ENCODE measurements at regions not wholly inside any gene's neighbourhood (a gene's known extent, or its start where the extent isn't known, plus 50 kb on each side); places are given as distances from the start of the nearest gene placed in this dataset.
"Not testable (repeated sequence)": the region's sequence is repeated elsewhere in the genome, so short reads cannot be mapped to it uniquely, and the experiment has no call there.

DNA sequence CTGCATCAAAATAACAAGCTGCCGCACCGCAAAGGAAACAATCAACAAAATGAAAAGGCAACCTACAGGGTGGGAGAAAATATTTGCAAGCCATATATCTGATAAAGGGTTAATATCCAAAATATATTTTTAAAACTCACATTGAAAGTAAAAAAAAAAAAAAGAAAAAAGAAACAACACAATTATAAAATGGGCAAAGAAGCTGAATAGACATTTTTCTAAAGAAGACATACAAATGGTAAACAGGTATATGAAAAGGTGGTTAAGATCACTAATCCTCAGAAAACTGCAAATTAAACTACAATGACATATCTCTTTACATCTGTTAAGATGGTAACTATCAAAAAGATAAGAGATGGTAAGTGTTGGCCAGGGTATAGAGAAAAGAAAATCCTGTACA, 105.4 kb upstream of the LY86 start:
- DNase-seq (ENCODE audit: low spot score): no peak

DNA sequence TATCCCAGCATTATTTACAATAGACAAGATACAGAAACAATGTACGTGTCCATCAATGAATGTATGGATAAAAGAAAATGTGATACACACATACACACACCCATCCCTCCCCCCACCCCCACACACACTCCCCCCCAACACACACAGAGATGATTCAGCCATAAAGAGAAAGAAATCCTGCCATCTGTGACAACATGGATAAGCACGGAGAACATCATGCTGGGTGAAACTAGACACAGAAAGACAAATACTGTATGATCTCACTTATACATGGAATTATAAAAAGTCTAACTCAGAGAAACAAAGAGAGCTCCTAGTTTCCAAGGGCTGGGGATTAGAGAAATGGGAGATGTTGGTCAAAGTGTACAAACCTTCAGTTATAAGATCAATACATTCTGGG, 104.8 kb upstream of the LY86 start:
- DNase-seq (ENCODE audit: low spot score): no peak

DNA sequence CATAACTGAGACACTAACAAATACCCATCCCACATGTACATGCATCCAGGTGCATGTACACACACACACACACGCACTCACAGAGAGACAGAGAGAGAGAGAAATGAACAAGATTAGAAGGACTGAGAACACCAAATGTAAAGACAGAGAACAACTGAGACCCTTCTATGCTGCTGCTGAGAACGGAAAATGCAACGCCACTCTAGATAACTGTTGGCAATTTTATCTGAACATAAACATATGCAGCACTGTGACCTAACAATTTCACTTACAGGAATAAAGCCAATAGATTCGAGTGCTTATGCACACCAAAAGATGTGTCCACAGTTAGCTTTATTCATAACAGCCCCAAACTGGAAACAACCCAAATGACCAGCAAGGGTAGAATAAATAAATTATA, 103.8 kb upstream of the LY86 start:
- DNase-seq (ENCODE audit: low spot score): no peak

DNA sequence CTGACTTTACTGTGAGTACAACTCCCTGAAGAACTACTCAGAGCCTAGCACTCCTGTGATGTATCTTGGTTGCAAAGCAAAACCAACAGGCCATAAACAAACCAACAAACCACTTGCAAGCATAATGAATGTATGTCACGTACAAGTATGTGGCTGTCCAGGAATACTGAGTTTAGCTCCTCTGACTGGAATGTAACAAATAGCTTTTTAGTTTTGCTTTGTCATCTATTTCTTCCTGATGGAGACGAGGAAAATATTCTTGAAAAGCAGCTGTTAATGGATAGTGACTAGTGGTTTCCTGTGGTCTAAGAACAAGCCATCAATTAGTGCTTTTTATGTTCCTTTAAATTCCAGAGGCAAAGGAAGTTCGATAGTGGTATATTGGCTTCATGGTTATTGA, 101.9 kb upstream of the LY86 start:
- DNase-seq (ENCODE audit: low spot score): no peak

DNA sequence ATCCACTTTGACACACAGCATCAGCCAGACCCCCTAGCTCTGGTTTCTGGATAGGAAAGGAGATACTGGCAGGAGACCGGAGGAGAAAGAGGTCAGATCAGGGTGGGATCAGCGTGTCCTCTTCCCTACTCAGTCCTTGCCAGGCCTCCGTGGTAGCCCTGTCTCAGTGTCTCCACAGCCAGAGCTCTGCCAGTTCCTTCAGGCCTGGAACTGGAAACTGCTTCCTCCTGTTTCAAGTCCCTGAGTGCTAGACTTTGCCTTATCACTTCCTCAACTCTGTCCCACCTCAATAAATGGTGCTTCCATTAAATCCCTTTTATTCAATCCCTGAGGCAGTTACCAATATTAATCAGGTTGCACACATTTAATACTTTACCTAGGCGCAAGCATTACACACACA, 96.8 kb upstream of the LY86 start:
- no peak for DNase-seq (ENCODE audit: low spot score)

DNA sequence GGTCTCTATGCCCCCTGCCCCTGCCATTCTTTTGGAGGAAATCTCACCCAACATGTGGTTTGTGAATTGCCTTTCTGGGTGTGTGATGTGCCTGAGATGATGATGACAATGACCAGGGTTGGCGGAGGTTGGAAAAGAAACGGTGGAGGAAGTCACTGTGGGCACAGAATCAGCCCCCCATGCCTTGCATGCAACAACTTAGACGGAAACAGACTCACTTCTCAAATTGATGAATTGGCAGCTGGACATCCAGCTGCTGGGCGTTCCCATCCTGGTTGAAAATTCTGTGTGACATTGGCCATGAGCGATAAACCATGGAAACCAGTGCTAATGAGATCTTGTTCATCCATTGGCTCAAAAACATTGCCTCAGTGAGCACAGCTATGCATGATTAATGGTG, 95.8 kb upstream of the LY86 start:
- DNase-seq (ENCODE audit: low spot score): no peak

DNA sequence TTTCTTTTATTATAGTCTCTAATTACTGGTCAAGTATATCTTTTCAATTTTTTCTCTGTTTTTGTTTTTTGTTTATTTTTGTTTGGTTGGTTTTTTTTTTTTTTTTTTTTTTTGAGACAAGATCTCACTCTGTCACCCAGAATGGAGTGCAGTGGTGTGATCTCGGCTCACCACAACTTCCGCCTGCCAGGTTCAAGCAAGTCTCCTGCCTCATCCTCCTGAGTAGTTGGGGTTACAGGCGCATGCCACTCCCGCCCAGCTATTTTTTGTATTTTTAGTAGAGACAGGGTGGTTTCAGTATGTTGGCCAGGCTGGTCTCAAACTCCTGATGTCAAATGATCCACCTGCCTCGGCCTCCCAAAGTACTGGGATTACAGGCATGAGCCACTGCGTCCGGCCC, 94.4 kb upstream of the LY86 start:
- DNase-seq (ENCODE audit: low spot score): not testable (repeated sequence)

DNA sequence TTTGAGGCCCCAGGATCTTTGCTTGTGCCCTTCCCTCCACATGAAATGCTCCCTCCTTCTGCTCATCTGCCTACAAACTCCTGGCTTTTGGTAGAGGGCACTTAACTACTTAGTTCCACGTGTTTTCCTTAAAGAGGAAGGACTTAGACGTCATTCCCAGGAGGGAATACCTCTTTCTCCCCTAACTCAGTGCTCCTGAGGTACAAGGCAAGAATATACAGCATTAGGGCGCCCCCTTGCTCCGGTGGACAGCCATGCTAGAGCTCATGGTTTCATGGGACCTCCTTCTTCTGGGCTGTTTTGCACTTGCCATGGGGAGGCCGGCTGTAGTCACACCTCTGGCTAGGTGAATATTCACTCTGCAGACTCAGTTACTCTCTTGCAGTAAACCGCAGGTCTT, 93.8 kb upstream of the LY86 start:
- DNase-seq (ENCODE audit: low spot score): peak; percentile 76

DNA sequence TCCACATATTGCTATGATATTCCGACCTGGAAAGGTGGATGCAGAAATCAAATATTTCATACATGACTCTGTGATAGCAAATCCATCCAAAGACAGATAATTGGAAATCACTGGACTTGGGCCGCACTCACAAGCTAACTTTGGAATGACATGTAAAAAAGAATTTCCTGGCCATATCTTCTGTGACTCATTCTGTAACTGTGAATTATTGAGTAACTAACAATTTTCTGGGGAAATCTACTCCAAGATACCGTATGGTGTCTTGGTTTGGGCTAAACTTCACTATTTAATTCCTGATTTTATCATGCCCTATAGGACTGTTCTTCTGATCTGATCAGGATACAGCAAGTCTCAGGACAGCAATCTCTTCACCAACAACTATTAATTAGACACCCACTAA, 92.7 kb upstream of the LY86 start:
- DNase-seq (ENCODE audit: low spot score): no peak

DNA sequence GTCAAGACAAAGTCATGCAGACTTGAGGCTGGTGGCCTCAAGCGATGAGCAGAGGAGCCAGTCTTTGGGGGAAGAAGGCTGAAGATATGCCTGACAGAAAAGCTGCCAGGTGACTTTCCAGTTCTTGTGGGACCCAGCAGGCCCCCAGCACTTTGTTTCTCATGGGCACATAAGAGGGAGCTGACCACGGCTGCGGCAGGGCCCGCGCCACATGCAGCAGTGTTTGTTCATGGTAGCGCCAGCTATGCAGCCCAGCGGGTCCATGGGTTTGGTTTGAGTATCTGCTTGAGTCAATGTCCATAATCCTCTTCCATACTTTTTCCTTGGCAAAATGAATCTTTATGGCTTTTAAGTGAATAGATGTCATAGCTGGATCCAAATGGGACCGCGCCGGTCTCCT, 91.0 kb upstream of the LY86 start:
- no peak for DNase-seq (ENCODE audit: low spot score)

DNA sequence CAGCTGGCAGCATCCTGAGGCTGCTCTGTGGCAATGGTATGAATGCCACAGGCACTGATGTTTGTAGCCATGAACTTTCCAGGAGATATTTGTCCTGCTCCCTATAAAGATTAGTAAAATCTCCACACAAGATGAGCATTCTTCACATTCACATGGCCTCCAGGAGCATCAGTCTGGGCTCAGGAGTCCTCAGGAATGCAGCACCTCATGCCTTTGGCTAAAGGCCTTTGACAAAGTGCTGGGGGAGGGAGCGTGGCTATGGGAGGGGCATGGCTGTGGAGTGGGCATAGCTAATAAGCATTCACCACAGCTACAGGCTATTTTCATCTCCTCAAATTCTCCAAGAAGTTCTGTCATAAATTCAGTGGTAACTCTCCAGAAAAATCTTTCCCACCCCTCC, 90.5 kb upstream of the LY86 start:
- no peak for DNase-seq (ENCODE audit: low spot score)

DNA sequence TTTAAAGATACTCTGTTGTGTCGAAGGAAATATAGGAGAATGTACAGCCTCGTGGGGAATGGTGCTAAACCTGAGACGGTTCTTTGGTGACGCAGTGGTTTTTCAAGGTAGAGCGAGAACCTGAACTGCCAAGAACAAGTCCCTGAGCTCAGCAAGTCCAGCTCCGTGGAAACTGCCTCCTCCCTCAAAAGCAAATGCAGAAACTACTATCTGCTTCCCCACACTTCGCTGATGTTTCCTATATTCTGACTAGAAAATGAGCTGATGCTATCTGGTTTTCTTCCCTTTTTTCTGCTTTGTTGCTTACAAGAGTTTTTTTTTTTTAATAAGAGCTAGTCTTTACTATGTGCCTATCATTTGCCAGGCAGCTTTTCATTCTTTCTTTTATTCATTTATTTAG, 85.3 kb upstream of the LY86 start:
- no peak for DNase-seq (ENCODE audit: low spot score)

DNA sequence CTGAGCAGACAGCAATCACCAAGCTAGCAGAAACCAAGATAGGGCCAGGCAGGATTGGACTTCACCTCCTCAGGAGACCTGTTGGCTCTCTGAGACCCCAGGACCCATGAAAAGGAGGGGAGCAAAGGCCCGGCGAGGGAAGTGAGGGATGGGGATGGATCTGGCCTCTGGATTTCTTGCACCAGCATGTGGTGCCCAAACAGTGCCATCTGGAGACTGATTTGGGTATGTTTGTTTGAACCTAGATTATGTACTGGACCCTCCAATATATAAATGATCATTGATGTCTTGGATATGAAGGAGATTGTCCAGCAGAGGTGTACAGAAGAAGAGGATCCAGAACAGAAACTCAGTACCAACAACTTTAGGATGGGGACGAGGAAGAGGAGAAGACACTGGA, 83.4 kb upstream of the LY86 start:
- DNase-seq (ENCODE audit: low spot score): no peak

DNA sequence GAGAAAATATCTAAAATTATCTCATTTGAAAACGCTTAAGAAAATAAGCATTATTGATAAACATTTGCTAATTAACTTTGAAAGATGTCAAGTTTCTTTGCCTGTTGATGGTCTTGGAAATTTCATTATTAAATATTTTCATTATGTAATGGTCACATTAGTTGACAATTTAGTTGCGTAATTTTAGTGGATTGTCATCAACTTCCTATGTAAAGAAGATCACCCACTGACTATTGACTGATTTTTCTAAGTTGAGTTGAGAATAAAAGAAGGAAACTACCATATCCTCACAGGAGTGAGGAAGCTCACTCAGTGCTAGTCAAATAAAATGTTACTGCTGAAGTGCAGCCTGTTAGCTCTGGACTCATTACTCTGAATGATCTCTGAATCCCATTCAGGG, 79.9 kb upstream of the LY86 start:
- no peak for DNase-seq (ENCODE audit: low spot score)

DNA sequence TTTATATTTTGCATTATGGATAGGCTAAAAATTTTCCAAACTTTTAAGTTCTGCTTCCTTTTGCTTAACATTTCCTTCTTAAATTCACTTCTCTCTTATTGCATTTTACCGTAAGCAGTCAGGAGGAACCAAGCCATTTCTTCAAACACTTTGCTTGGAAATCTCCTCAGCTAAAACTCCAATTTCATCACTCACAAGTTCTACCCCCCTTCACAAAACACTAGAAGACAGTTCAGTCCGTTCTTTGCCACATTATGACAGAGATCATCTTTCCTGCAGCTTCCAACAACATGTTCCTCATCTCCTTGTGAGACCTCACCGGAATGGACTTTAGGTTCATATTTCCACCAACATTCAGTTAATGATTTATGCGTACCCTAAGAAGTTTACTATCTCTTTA, 79.2 kb upstream of the LY86 start:
- DNase-seq (ENCODE audit: low spot score): no peak

DNA sequence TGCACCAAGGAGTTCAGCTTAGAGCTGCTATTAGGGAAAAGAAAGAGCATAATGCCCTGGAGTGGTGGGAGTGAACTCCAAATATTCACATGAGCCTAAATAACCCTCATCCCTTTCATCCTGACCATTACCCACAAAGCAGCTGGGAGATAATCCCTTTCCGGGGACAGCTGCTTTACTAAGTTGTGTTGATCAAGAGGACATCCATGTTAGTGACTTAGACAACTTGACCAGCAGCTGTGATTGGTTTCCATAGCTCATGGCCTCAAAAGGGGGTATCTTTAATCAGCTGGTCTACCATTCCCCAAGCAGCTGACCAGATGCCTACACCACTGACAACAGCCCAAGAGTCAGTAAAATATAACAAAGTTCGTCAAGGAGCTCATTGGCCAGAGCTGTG, 75.8 kb upstream of the LY86 start:
- no peak for DNase-seq (ENCODE audit: low spot score)

DNA sequence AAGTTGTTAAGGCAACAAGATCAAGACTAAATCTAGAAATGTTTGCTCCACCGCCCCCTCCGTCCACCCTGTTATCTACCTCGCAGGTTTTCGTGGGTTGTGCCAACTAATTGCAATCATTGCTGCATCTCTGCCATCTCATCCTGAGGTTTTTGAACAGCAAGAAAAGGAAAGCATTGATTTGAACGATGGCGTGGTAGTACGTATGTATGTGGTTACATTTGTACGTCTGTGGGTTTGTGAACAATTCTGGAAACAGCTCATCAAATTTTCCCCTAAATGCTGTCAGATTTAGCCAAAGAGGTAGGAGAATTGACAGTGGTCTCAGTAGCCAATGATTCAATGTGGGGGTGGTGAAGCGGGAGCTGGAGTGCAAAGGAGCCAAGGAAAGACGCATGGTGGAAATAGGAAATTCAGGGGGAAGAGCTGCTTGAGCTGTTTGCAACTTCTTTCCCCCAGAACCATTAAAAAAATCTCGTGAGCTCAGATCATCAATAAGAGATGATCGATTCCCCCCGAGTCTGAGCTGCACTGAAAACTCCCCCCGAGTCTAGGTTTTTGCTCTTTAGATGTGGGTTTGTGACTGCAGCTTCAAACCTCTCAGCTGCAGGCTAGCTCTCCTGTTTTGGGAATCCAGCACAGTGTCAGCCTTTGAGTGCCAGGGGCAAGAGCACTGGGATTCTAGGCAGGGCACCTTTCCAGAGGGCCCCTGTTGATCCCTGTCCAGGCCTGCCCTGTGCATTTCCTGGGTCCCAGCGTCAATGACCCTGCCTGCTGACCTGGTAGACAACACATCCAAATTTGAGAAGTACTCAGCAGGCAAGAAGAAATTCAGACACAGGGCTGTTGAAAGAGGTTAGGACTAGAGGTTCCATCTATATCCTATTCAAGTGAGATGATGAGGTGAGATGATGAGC, 72.6 kb upstream of the LY86 start:
- DNase-seq (ENCODE audit: low spot score): no peak

DNA sequence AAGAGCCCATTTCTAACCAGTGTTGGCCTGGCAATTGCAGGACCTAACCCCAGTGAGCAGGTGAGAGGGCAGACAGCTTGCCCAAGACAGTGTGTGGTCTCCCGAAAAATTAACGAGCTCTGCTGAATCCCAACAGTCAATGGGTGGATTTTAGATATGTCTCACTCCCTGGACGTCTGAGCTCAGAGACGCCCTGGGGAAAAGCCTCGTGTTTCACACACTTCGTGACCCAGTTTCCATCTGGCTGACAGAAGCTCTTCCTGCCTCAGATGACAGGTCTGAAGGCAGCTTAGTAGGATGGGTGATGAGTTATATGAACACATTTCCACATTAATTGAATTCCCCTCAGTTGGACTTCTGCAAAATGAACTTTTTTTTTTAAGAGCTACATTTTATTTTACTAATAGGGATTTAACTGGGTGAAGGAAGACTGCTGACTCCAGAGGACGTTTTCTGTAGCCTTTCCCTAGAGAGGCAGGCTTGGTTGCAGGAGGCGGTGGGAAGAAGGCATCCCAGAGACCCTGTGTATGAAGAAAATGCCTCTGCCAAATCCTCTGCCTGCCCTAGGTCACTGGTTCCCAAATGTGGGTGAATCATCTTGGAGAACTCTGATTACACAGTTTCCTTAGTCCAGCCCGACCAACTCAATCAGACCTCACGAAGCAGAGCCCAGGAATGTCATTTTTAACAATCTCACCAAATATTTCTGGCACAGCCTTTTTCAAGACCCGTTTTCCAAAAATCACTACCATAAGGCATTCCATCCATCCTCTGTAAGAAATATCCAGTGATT, 71.7 kb upstream of the LY86 start:
- DNase-seq (ENCODE audit: low spot score): no peak

DNA sequence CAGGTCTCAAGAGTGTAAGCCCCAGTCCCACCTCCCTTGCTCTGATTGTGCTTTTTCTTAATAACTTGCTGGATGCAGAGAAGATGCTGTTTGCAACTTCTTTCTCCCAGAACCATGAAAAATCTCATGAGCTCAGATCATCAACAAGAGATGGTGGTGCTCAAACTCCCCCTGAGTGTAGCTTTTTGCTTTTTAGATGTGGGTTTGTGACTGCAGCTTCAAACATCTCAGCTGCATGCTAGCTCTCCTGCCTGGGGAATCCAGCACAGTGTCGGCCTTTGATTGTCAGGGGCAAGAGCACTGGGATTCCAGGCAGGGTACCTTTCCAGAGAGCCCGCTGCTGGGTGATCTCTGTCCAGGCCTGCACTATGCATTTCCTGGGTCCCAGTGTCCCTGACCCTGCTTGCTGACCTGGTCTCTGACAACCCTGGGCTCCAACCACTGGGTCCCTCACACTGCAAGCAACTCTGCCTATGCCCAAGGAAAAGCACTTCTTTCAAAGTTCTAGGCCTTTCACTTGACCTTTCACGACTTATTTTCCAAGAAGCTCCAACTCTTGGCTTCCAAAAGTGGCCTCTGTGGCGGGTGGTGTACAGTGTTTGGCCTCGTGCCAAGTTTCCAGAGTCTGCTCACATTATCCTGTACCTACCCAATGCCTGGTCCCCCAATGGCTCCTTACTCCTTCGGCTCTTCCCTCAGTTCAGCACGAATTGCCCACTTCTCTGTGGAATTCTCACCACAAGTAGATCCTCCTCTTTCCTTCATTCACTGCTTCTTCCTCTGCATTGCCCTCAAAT, 69.7 kb upstream of the LY86 start:
- no peak for DNase-seq (ENCODE audit: low spot score)

DNA sequence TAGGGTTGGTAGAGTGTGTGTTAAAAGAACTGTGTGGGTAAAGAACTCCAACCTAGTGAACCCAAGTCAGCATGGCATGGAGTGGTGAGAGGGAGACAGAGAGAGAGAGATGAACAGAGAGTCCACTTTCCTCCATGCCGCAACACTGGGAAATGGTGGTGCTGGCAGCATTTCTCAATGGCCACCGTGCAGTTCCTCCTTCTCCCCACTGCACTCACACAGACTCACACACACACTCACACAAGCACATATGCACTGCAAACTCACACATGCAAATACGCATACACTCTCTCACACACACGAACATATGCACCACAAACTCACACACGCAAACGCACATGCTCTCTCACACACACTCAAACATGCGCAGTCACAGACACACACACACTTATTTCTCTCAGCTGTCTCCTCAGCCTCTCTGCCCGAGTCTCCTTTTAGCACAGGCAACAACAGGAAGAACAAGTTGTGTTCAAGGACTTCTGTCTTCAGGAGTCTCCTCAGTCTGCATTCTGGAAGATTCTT, 66.5 kb upstream of the LY86 start:
- DNase-seq (ENCODE audit: low spot score): no peak

DNA sequence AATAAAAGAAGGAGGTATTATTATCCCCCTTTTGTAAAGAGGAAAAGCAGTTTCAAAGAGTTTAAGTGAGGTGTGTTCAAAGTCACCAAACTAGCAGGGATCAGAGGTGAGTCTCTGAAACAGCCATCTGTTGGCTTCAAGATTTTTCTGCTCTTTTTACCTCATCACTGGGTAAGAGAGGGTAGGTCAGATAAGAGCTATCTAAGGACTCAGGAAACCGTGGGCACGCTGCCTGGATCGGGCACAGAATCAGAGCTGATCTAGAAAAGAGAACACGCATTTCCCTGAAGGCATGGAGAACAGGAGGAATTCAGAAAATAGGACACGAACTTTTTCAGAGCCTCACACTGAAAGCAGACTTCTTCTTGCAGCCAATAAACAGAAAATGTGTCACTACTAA, 65.8 kb upstream of the LY86 start:
- DNase-seq (ENCODE audit: low spot score): no peak

DNA sequence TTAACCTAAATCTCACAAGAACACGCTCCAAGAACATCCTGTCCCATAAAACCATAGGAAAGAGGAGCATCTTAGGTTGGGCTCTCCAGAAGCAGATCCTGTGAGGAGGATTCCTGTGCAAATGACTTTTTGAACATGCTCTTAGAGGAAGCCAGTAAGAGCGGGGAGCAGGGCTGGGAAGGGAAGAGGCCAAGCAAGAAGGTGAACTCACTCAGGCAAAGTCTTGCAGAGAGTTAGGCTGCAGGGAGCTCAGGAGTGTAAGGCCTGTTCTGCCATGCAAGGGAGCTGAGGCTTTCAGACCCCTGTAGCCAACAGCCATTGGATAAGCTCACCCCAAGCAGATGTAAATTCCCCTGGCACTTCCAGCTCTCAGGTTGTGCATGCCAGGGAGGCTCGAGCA, 63.6 kb upstream of the LY86 start:
- DNase-seq (ENCODE audit: low spot score): no peak

DNA sequence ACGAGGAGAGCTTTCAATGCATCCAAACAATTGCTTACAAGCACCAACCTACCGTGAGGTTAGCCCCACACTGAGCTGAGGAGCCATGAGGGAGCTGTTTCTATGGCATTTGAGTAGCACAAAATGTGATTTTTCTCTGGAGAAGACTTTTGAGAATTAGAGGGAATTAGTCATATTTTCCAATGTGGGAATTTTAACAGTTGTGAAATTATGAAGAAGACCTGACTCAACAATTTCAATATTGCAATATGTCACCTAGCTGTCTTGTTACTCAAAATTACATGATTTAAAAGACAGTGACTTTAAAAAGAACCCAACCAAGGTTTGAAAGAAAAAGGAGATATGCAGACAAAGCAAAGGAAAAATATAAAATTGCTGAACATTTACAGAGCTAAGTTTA, 62.6 kb upstream of the LY86 start:
- no peak for DNase-seq (ENCODE audit: low spot score)

Measured in iPS-NIHi11 (cell line).